ENCODE measurements at regions not wholly inside any gene's neighbourhood (a gene's known extent, or its start where the extent isn't known, plus 50 kb on each side); places are given as distances from the start of the nearest gene placed in this dataset.

DNA sequence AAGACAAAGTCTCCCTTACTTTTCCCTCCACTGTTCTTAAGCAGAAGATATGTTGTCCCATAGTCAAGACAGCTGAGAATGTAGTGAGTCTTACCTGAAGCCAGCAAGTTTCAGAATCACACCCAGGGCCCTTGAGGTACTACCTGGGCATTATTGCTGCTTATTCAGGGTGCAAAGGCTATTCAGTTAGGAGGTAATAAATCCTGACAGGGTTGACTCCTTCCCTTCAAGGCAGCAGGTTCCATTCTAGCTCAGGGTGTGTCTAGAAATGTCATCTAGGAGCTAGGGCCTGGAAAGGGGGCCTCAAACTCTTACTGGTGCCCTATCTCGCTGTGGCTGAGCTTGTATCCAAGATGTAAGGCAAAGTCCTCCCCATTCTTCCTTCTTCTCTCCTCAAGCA is 259.0 kb downstream of the FAT4 start:
- TF ChIP-seq POLR2A (IDR thresholded peaks at IDR 0.05): no peak
- TF ChIP-seq, protein P1, sequence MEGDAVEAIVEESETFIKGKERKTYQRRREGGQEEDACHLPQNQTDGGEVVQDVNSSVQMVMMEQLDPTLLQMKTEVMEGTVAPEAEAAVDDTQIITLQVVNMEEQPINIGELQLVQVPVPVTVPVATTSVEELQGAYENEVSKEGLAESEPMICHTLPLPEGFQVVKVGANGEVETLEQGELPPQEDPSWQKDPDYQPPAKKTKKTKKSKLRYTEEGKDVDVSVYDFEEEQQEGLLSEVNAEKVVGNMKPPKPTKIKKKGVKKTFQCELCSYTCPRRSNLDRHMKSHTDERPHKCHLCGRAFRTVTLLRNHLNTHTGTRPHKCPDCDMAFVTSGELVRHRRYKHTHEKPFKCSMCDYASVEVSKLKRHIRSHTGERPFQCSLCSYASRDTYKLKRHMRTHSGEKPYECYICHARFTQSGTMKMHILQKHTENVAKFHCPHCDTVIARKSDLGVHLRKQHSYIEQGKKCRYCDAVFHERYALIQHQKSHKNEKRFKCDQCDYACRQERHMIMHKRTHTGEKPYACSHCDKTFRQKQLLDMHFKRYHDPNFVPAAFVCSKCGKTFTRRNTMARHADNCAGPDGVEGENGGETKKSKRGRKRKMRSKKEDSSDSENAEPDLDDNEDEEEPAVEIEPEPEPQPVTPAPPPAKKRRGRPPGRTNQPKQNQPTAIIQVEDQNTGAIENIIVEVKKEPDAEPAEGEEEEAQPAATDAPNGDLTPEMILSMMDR (IDR thresholded peaks at IDR 0.05 in 8 of 11, conservative IDR thresholded peaks at IDR 0.05 in 3 of 11): no peak

All from spleen (tissue), 7 donors.